Vagina (tissue), 2 donors: ENCODE measurements at regions not wholly inside any gene's neighbourhood (a gene's known extent, or its start where the extent isn't known, plus 50 kb on each side); places are given as distances from the start of the nearest gene placed in this dataset.
"Not testable (repeated sequence)": the region's sequence is repeated elsewhere in the genome, so short reads cannot be mapped to it uniquely, and the experiment has no call there.

Source experiments
- DNase-seq, 2 donors: peaks; one replicate each; pipeline ENCODE4 v3.0.0-alpha.2; 2017; ENCODE audit errors: extremely low spot score in 2 of 2
- H3K27ac ChIP-seq: fragments of 200-600 bp; sonication (generic); one replicate; pipeline ENCODE4 v1.5.1; 2019
- H3K27me3 ChIP-seq: fragments of 200-600 bp; sonication (generic); one replicate; pipeline ENCODE4 v1.5.1; 2019
- H3K36me3 ChIP-seq, 2 donors: fragments of 200-600 bp; sonication (generic); one replicate each; pipeline ENCODE4 v1.5.1; 2017 to 2019
- H3K4me1 ChIP-seq: fragments of 200-600 bp; sonication (generic); one replicate; pipeline ENCODE4 v1.5.1; 2019
- H3K4me3 ChIP-seq, 2 donors: fragments of 200-600 bp; sonication (generic); 1 replicate in 1 of 2; 2 replicates in 1 of 2; pipeline ENCODE4 v1.5.1; 2016 to 2019
- H3K9me3 ChIP-seq: fragments of 200-600 bp; sonication (generic); one replicate; pipeline ENCODE4 v1.5.1; 2019
- POLR2A ChIP-seq, 2 donors: fragments of 450-650 bp; IDR thresholded peaks; one replicate each; pipeline ENCODE4 v1.6.1; 2017; ENCODE audit warnings: antibody characterized with exemption in 2 of 2, mild to moderate bottlenecking in 2 of 2, moderate library complexity in 2 of 2
- POLR2AphosphoS5 ChIP-seq, 2 donors: sonication (generic); formaldehyde crosslinking; IDR thresholded peaks; one replicate each; pipeline ENCODE4 v1.9.0; 2017; ENCODE audit warnings: antibody characterized with exemption in 2 of 2, mild to moderate bottlenecking in 2 of 2, low read depth in 1 of 2; ENCODE audit not compliant: insufficient read depth in 1 of 2
- intact Hi-C: fragments of 100-400 bp; cut with DNase I; formaldehyde crosslinking; loops from one replicate; pipeline ENCODE4 v1.15.1; 2023
- TF ChIP-seq, protein P1 (sequence below), 3 experiments: fragments of 450-650 bp in 2 of 3; fragments of 200-600 bp in 1 of 3; sonication (generic) in 1 of 3; IDR thresholded peaks; one replicate each; pipeline ENCODE4 v1.5.1; 2017 to 2019; ENCODE audit warnings: antibody characterized with exemption in 3 of 3, mild to moderate bottlenecking in 2 of 3, moderate library complexity in 2 of 3

DNA sequence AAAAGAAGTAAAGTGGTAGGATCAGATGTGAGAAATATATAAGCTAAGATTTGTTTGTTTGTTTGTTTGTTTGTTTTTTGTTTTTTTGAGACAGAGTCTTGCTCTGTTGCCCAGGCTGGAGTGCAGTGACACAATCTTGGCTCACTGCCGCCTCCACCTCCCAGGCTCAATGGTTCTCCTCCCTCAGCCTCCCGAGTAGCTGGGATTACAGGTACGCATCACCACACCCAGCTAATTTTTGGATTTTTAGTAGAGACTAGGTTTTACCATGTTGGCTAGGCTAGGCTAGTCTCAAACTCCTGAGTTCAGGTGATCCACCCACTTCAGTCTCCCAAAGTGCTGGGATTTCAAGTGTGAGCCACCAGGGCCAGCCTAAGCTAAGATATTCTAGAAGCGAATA, 4817.1 kb upstream of the OR11H1 start:
- H3K4me1 ChIP-seq, H3K9me3 ChIP-seq, intact Hi-C loops, H3K36me3 ChIP-seq, H3K4me3 ChIP-seq, H3K27me3 ChIP-seq, DNase-seq, H3K27ac ChIP-seq: not testable (repeated sequence)

DNA sequence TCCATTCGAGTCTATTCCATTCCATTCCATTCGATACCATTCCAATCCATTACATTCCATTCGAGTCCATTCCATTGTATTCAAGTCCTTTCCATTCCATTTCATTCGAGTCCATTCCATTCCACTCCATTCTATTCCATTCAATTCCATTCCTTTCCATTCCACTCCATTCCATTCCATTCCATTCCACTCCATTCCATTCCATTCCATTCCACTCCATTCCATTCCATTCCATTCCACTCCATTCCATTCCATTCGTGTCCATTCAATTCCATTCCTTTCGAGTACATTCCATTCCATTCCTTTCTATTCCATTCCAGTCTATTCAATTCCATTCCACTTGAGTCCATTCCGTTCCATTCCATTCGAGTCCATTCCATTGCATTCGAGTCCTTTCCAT, 4805.2 kb upstream of the OR11H1 start:
- H3K27me3 ChIP-seq, H3K4me3 ChIP-seq, H3K9me3 ChIP-seq, H3K27ac ChIP-seq, DNase-seq, H3K36me3 ChIP-seq, intact Hi-C loops, H3K4me1 ChIP-seq: not testable (repeated sequence)

DNA sequence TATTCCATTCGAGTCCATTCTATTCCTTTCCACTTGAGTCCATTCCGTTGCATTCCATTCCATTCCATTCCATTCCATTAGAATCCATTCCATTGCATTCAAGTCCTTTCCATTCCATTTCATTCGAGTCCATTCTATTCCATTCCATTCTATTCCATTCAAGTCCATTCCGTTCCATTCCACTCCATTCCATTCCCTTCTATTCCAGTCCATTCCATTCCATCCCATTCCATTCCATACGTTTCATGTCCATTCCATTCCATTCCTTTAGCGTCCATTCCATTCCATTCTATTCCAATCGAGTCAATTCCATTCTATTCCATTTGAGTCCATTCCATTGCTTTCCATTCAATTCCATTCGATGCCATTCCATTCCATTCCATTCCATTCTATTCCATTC, 4804.0 kb upstream of the OR11H1 start:
- H3K9me3 ChIP-seq, intact Hi-C loops, DNase-seq, H3K36me3 ChIP-seq, H3K27me3 ChIP-seq, H3K4me1 ChIP-seq, H3K27ac ChIP-seq, H3K4me3 ChIP-seq: not testable (repeated sequence)

DNA sequence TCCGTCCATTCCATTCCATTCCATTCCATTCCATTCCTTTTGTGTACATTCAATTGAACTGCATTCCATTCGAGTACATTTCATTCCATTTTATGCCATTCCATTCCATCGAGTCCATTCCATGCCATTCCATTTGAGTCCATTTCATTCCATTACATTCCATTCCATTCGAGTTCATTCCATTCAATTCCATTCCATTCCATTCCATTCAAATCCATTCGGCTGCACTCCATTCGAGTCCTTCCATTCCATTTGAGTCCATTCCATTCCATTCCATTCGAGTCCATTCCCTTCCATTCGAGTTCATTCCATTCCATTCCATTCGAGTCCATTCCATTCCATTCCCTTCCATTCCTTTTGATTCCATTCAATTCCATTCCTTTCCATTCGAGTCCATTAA, 4800.6 kb upstream of the OR11H1 start:
- Histone ChIP-seq H3K4me3 (no peak overlapping the region), H3K27me3 (no peaks in the 10 kb centered on the region), H3K9me3 (peaks cover 8% of the 10 kb centered on the region), H3K36me3 (no peaks in the 10 kb centered on the region), H3K4me1 (no peaks in the 10 kb centered on the region), H3K27ac (no peak overlapping the region)
- TF ChIP-seq, protein P1, sequence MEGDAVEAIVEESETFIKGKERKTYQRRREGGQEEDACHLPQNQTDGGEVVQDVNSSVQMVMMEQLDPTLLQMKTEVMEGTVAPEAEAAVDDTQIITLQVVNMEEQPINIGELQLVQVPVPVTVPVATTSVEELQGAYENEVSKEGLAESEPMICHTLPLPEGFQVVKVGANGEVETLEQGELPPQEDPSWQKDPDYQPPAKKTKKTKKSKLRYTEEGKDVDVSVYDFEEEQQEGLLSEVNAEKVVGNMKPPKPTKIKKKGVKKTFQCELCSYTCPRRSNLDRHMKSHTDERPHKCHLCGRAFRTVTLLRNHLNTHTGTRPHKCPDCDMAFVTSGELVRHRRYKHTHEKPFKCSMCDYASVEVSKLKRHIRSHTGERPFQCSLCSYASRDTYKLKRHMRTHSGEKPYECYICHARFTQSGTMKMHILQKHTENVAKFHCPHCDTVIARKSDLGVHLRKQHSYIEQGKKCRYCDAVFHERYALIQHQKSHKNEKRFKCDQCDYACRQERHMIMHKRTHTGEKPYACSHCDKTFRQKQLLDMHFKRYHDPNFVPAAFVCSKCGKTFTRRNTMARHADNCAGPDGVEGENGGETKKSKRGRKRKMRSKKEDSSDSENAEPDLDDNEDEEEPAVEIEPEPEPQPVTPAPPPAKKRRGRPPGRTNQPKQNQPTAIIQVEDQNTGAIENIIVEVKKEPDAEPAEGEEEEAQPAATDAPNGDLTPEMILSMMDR (IDR thresholded peaks at IDR 0.05) = no peak
- TF ChIP-seq POLR2A (IDR thresholded peaks at IDR 0.05) = no peak
- no peak for TF ChIP-seq POLR2AphosphoS5 (IDR thresholded peaks at IDR 0.05; ENCODE audit: insufficient read depth in 1 of 2, low read depth in 1 of 2)
- intact Hi-C loops = no loop called here
- no peak for DNase-seq

DNA sequence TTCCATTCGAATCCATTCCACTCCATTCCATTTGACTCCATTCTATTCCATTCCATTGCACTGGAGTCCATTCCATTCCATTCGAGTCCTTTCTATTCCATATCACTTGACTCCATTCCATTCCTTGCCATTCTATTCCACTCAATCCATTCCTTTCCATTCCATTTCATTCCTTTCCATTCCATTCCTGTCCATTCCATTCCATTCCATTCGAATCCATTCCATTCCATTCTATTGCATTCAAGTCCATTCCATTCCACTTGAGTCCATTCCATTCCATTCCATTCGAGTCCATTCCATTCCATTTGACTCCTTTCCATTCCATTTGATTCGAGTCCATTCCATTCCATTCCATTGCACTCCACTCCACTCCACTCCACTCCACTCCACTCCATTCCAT, 4798.0 kb upstream of the OR11H1 start:
- intact Hi-C loops, H3K4me1 ChIP-seq, H3K9me3 ChIP-seq, H3K27ac ChIP-seq, DNase-seq, H3K27me3 ChIP-seq, H3K4me3 ChIP-seq, H3K36me3 ChIP-seq: not testable (repeated sequence)

DNA sequence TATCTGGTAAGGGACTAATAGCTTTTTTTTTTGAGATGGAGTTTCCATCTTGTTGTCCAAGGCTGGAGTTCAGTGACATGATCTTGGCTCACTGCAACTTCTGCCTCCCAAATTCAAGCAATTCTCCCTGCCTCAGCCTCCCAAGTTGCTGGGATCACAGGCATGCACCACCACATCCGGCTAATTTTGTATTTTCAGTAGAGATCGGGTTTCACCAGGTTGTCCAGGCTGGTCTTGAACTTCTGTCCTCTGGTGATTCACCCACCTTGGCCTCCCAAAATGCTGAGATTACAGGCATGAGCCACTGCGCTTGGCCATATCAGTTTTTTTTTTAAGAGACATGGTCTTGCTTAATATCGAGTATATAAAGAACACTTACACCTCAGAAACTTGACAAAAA, 4797.3 kb upstream of the OR11H1 start:
- H3K4me1 ChIP-seq, H3K4me3 ChIP-seq, DNase-seq, H3K9me3 ChIP-seq, intact Hi-C loops, H3K27ac ChIP-seq, H3K36me3 ChIP-seq, H3K27me3 ChIP-seq: not testable (repeated sequence)

DNA sequence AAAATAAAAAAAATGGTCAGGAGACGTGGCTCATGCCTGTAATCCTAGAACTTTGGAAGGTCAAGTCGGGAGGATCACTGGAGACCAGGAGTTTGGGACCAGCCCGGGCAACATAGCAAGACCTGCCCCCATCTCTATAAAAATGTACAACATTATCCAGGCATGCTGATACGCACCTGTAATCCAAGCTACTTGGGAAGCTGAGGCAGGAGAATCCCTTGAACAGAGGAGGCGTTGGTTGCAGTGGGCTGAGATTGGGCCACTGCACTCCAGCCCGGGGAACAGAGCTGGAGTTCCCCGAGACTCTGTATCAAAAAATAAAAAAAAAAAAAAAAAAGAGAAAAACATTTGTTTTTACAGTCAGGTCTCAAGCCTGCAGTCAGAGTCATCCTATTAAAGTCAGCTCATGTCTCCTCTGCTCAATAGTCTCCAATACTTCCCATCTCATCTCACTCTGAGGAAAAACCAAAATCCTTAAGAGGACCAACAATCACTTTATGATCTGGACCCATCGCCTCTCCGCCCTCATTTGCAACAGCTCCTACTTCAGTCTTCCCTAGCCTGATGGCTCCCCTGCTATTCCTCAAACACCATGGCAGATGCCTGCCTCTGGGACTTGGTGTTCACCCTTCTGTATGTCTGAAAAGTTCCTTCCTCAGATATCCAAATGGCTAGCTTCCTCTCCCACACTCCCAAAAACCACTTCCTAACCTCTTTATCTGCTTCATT, 4796.6 kb upstream of the OR11H1 start:
- H3K9me3 ChIP-seq, intact Hi-C loops, H3K27me3 ChIP-seq, H3K27ac ChIP-seq, DNase-seq, H3K36me3 ChIP-seq, H3K4me1 ChIP-seq, H3K4me3 ChIP-seq: not testable (repeated sequence)

DNA sequence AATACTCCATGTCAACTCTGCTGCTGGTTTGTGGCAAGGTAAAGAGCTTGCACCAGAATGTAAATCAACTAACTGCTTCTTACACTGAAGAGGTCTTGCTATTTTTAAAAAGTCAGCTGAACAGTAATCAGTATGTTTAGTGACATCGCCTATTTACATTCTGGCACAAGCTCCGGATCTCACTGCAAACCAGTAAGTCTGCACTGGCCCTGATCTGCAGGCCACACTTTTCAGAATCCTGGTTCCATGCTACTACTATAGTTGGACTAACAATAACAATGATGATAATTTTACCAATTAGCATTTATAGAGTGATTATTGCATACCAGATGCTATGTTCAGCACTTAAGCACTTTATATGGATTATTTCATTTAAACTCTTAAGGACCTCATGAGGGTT, 4792.9 kb upstream of the OR11H1 start:
- H3K4me1 ChIP-seq, H3K27ac ChIP-seq, H3K27me3 ChIP-seq, H3K4me3 ChIP-seq, H3K9me3 ChIP-seq, DNase-seq, H3K36me3 ChIP-seq, intact Hi-C loops: not testable (repeated sequence)

DNA sequence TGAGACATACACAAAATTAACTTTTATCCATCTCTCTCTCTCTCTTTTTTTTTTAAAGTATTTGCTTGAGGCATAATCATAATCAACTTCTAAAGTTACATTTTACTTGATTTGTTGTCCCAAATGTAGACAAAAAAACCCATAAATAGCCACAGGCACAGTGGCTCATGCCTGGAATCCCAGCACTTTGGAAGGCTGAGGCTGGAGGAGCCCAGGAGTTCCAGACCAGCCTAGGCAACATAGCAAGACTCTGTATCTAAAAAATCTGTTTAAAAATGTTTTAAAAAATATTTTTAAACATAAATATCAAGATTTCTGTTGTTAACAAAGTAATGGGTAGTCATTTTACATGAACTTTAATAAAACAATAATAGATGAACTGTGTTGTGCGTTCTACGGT, 4791.1 kb upstream of the OR11H1 start:
- DNase-seq, H3K27me3 ChIP-seq, H3K27ac ChIP-seq, H3K4me3 ChIP-seq, H3K4me1 ChIP-seq, intact Hi-C loops, H3K9me3 ChIP-seq, H3K36me3 ChIP-seq: not testable (repeated sequence)

DNA sequence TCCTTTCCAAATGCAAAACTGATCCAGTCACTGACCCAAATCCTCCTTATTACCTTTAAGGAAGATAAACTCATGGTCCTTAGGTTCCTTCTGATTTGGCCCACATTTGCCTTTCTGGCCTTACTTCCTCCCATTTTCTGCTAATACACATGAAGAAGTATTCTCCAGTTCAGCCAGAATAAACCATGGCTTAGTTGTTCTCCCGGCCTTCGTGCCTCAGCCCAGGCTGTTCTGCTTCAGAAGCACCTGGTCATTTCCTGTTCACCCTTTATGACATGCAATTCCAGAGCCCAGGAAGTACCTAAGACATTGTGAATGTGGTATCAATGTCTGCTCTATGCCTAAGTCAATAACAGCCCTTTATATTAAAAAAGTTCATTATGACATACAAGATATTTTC, 4790.1 kb upstream of the OR11H1 start:
- intact Hi-C loops, DNase-seq, H3K27me3 ChIP-seq: not testable (repeated sequence)

More for the DNA sequence above, 4790.1 kb upstream of the OR11H1 start:
- not testable (repeated sequence) for H3K4me1 ChIP-seq, H3K9me3 ChIP-seq, H3K36me3 ChIP-seq, H3K4me3 ChIP-seq, H3K27ac ChIP-seq
